Activated naive CD4-positive, alpha-beta T cell treated with anti-CD3 and anti-CD28 coated beads, Interleukin-2, amount 50 U/mL, for 16 hours (primary cell): ENCODE measurements at regions not wholly inside any gene's neighbourhood (a gene's known extent, or its start where the extent isn't known, plus 50 kb on each side); places are given as distances from the start of the nearest gene placed in this dataset.

Experiments
- DNase-seq: peaks from one replicate; pipeline ENCODE4 v3.0.0-alpha.2; 2020

DNA sequence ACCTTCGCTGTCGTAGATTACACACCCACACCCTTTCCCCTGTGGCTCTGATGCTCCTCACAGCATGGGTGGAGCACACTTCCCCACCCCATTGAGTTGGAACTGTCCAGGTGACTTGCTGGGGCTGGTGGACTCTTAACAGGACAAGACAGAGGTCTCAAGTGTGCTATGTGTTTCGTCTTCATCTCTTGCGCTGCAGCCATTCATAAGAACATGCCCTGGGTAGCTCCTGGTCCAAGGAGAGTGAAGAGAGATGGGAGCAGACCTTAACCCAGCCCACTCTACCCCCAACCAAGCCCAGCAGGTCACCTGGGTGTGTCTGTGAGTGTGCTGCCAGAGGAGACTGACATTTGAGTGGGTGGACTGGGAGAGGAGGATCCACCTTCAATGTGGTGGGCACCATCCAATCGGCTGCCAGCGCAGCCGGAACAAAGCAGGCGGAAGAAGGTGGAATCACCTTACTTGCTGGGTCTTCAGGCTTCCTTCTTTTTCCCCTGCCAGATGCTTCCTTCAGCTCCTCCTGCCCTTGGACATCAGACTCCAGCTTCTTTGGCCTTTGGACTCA lies 112.4 kb downstream of the HTR5A start:
- no peak for DNase-seq

DNA sequence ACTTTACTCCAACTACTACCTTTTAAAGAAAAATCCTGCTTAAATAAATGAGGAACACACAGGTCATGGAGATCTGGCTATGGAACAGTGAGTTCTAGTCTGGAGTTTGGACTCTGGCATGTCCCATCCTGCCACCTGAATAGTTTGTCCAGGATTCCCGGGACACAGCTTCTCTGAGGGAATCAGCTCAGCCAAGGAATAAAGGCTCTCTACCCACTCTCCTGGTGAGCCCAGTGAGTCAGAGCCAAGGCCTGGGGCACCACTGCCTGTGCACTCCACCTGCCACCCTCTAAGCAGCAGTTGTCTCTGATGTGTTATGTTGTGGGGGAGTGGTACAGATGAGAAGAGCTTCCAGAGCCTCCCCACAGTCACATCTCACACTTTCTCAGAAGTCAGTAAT lies 113.5 kb downstream of the HTR5A start:
- DNase-seq, result no peak

- no peak for DNase-seq
These were observed 112.8 kb upstream of the INSIG1 start for GRCh38 chr7:155184923-155185322.

- no peak for DNase-seq
These were observed 110.5 kb upstream of the INSIG1 start for GRCh38 chr7:155187061-155187785.

GRCh38 chr7:155188357-155188756 lies 109.3 kb upstream of the INSIG1 start:
- no peak for DNase-seq

- no peak for DNase-seq
These were observed 108.7 kb upstream of the INSIG1 start for GRCh38 chr7:155188821-155189581.

- DNase-seq, result no peak
These were observed 108.1 kb upstream of the INSIG1 start for GRCh38 chr7:155189590-155189989.

- peak; percentile 71 for DNase-seq
These were observed 107.0 kb upstream of the INSIG1 start for GRCh38 chr7:155190688-155191087.

DNA sequence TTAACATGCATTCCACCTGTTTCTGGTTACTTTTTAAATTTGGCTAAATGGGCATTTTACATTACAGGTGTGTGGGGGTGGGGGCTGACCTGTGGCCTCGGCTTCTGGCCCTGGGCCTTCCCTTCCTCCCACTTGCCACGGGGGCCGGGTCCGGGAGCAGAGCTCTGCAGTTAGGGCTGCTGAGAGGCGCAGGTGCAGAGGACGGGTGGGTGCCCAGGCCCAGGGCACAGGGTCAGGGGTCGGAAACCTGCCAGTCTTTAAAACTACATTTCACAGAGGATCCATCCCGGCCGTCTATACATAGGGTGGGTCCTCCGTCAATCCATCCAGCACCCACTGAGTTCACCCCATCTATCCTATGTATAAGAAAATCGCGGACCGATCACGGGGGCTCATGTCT lies 106.5 kb upstream of the INSIG1 start:
- DNase-seq, result no peak

- DNase-seq, result no peak
These were observed 105.7 kb upstream of the INSIG1 start for GRCh38 chr7:155191901-155192478.

GRCh38 chr7:155192961-155193640 lies 104.6 kb upstream of the INSIG1 start:
- DNase-seq, result no peak

DNA sequence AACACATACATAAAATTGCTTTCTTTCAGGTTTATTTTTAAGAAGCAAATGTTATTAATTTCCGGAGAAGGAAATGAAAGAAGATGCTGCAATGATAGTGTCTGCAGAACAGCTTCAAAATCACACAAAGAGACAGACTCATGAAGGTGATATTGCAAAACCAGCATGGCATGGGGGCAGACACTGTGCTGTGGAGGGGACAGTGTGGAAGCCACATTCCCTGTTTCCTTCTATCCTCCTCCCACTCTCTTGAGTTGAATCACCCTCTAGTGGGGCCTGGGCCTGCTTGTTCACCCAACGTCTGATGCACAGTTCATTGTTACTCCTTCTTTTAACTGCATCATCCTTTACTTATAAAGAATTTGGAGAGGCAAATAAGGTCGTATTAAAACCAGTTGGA lies 104.0 kb upstream of the INSIG1 start:
- DNase-seq, result no peak

GRCh38 chr7:155194382-155195140 lies 103.1 kb upstream of the INSIG1 start:
- no peak for DNase-seq

DNA sequence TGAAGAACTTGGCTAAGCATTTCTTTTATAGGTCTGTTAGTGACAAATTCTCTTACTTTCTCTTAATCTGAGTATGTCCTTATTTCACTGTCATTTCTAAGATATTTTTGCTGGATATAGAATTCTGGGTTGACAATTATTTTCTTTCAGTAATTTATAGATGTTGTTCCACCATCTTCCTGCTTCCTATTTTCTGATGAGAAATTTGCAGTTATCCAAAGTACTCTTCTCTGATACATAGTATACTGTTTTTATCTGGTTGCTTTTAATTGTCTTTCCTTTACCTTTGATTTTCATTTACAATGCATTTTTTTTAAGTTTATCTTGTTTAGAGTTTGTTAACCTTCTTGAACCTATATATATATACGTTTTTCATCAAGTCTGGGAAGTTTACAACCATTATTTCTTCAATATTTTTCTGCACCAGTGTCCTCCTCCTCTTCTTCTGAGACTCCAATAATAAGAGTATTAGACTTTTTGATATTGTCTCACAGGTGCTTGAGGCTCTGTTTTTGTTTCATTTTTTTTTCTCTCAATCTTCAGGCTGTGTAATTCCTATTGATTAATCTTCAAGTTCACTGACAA lies 101.6 kb upstream of the INSIG1 start:
- no peak for DNase-seq

GRCh38 chr7:155198196-155198892 lies 99.3 kb upstream of the INSIG1 start:
- no peak for DNase-seq

GRCh38 chr7:155198901-155199845 lies 98.5 kb upstream of the INSIG1 start:
- DNase-seq, result peak; percentile 73

- no peak for DNase-seq
These were observed 96.2 kb upstream of the INSIG1 start for GRCh38 chr7:155201325-155202087.

GRCh38 chr7:155202106-155202871 lies 95.4 kb upstream of the INSIG1 start:
- DNase-seq, result no peak
